ENCODE measurements at regions not wholly inside any gene's neighbourhood (a gene's known extent, or its start where the extent isn't known, plus 50 kb on each side); places are given as distances from the start of the nearest gene placed in this dataset.

DNA sequence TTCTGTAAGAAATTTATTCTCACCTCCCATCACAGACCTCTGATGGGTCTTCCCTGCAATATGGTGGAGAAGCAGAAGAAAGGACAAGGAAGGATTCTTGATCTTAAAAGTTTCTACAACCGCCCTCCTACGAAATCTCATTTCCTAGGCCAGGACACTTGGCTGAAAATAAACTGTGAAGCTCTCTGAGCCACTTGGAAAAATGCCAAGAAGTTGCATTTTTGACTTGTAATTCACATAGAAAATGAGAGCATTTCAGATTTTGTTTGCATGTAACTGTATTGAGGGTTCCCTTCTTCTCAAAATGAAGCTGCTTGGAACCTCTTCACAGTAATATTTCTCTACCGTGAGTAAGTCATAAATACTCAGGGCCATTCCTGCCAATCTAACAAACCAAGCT is 458.3 kb upstream of the SLC14A2 start:
- POLR2A ChIA-PET = no interaction called here
- Histone ChIP-seq H3K9me3 (ENCODE audit: control insufficient read depth in 1 of 2, insufficient read depth in 1 of 2, low read length in 2 of 2) (no peaks in the 10 kb centered on the region), H3K36me3 (ENCODE audit: insufficient read depth, low read length) (no peaks in the 10 kb centered on the region), H3K27me3 (ENCODE audit: control insufficient read depth in 1 of 2, insufficient read depth in 2 of 2, low read length in 2 of 2) (no peaks in the 10 kb centered on the region), H3K27ac (ENCODE audit: low read depth in 1 of 2, low read length in 2 of 2) (no peak overlapping the region), H3K4me3 (ENCODE audit: low read length) (no peak overlapping the region), H3K4me1 (ENCODE audit: insufficient read depth, low read length) (no peaks in the 10 kb centered on the region)
- CTCF ChIA-PET = no interaction called here
- intact Hi-C loops (cut with DNase I, micrococcal nuclease) = no loop called here
- Mint-ChIP-seq H3K27ac (no peak overlapping the region), H3K4me3 (no peak overlapping the region), H3K9me3 (no peaks in the 10 kb centered on the region), H3K27me3 (peaks cover 35% of the 10 kb centered on the region), H3K4me1 (ENCODE audit: low read depth) (no peaks in the 10 kb centered on the region), H3K36me3 (ENCODE audit: low read depth) (no peaks in the 10 kb centered on the region)
- DNase-seq (no peak), ATAC-seq (ENCODE audit: poor library complexity) (no peak)
- TF ChIP-seq, protein P1, sequence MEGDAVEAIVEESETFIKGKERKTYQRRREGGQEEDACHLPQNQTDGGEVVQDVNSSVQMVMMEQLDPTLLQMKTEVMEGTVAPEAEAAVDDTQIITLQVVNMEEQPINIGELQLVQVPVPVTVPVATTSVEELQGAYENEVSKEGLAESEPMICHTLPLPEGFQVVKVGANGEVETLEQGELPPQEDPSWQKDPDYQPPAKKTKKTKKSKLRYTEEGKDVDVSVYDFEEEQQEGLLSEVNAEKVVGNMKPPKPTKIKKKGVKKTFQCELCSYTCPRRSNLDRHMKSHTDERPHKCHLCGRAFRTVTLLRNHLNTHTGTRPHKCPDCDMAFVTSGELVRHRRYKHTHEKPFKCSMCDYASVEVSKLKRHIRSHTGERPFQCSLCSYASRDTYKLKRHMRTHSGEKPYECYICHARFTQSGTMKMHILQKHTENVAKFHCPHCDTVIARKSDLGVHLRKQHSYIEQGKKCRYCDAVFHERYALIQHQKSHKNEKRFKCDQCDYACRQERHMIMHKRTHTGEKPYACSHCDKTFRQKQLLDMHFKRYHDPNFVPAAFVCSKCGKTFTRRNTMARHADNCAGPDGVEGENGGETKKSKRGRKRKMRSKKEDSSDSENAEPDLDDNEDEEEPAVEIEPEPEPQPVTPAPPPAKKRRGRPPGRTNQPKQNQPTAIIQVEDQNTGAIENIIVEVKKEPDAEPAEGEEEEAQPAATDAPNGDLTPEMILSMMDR (IDR thresholded peaks at IDR 0.05) = no peak

DNA sequence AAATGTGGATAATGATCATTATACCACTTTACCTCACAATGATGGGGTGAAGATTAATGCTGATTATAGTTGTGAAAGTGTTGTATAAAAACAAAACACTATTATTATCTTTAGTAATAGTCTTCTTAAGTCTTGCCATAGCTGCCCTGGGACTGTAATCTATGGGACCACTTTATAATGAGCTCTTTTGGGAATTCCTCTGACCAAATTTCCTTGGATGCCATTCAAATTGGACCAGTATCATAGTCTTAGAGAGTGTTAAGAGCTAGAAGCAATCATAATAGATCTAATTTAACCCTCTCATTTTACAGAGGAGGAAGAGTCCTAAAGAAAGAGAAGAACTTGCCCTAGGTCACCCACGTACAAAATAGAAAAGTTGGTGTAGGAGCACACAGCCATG is 457.7 kb upstream of the SLC14A2 start:
- TF ChIP-seq, protein P1 (IDR thresholded peaks at IDR 0.05) = no peak
- Histone ChIP-seq H3K4me3 (ENCODE audit: low read length) (no peak overlapping the region), H3K27ac (ENCODE audit: low read depth in 1 of 2, low read length in 2 of 2) (no peak overlapping the region), H3K27me3 (ENCODE audit: control insufficient read depth in 1 of 2, insufficient read depth in 2 of 2, low read length in 2 of 2) (no peaks in the 10 kb centered on the region), H3K36me3 (ENCODE audit: insufficient read depth, low read length) (no peaks in the 10 kb centered on the region), H3K9me3 (ENCODE audit: control insufficient read depth in 1 of 2, insufficient read depth in 1 of 2, low read length in 2 of 2) (no peaks in the 10 kb centered on the region), H3K4me1 (ENCODE audit: insufficient read depth, low read length) (no peaks in the 10 kb centered on the region)
- no peak overlapping the region for H3K4me3 Mint-ChIP-seq
- DNase-seq (no peak), ATAC-seq (ENCODE audit: poor library complexity) (no peak)
- no peaks in the 10 kb centered on the region for H3K4me1 Mint-ChIP-seq (ENCODE audit: low read depth)
- no peak overlapping the region for H3K27ac Mint-ChIP-seq
- H3K36me3 Mint-ChIP-seq (ENCODE audit: low read depth) = no peaks in the 10 kb centered on the region
- ChIA-PET CTCF (no interaction called here), POLR2A (no interaction called here)
- peaks cover 36% of the 10 kb centered on the region for H3K27me3 Mint-ChIP-seq
- intact Hi-C loops (cut with DNase I, micrococcal nuclease) = no loop called here
- no peaks in the 10 kb centered on the region for H3K9me3 Mint-ChIP-seq

DNA sequence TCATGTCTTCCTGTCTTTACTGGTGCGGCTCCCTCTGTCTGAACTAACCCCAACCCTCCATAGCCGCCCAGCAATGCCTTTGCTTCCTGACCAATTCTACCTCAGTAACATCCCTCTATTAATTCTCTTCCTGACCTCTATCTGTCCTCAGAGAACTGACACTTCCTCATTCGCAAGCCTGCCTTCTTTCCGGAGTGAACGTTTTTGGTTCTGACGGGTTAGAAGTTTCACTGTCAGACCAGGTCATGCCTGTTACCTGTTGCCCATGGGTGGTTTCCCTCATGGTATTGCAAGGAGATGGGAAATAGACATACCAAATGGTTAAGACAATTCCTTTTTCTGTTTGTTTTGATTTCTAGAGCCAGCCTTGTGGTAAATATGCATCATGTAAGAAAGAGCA is 453.4 kb upstream of the SLC14A2 start:
- H3K27me3 ChIP-seq (ENCODE audit: control insufficient read depth in 1 of 2, insufficient read depth in 2 of 2, low read length in 2 of 2) = no peaks in the 10 kb centered on the region
- H3K27me3 Mint-ChIP-seq = peaks cover 25% of the 10 kb centered on the region
- TF ChIP-seq, protein P1 (IDR thresholded peaks at IDR 0.05) = no peak
- POLR2A ChIA-PET = no interaction called here
- H3K27ac Mint-ChIP-seq = no peak overlapping the region
- no peaks in the 10 kb centered on the region for H3K4me1 ChIP-seq (ENCODE audit: insufficient read depth, low read length)
- DNase-seq (no peak), ATAC-seq (ENCODE audit: poor library complexity) (no peak)
- intact Hi-C loops (cut with DNase I, micrococcal nuclease) = no loop called here
- H3K36me3 Mint-ChIP-seq (ENCODE audit: low read depth) = no peaks in the 10 kb centered on the region
- CTCF ChIA-PET = no interaction called here
- no peaks in the 10 kb centered on the region for H3K4me1 Mint-ChIP-seq (ENCODE audit: low read depth)
- H3K9me3 ChIP-seq (ENCODE audit: control insufficient read depth in 1 of 2, insufficient read depth in 1 of 2, low read length in 2 of 2) = peaks cover 0 to 3% of the 10 kb centered on the region in 2 experiments
- H3K9me3 Mint-ChIP-seq = no peaks in the 10 kb centered on the region
- H3K36me3 ChIP-seq (ENCODE audit: insufficient read depth, low read length) = no peaks in the 10 kb centered on the region
- no peak overlapping the region for H3K4me3 ChIP-seq (ENCODE audit: low read length)
- no peak overlapping the region for H3K4me3 Mint-ChIP-seq
- no peak overlapping the region for H3K27ac ChIP-seq (ENCODE audit: low read depth in 1 of 2, low read length in 2 of 2)
